HL-60 (cell line): ENCODE measurements at regions not wholly inside any gene's neighbourhood (a gene's known extent, or its start where the extent isn't known, plus 50 kb on each side); places are given as distances from the start of the nearest gene placed in this dataset.

Experiments
- CTCF ChIP-seq: IDR thresholded peaks from one replicate; pipeline ENCODE4 v1.5.1; 2011; ENCODE audit warnings: low read length, control low read depth, inconsistent platforms; ENCODE audit not compliant: insufficient read depth
- POLR2AphosphoS5 ChIP-seq: IDR thresholded peaks from 2 replicates; pipeline ENCODE4 v1.6.1; 2012; ENCODE audit warnings: low read depth

DNA sequence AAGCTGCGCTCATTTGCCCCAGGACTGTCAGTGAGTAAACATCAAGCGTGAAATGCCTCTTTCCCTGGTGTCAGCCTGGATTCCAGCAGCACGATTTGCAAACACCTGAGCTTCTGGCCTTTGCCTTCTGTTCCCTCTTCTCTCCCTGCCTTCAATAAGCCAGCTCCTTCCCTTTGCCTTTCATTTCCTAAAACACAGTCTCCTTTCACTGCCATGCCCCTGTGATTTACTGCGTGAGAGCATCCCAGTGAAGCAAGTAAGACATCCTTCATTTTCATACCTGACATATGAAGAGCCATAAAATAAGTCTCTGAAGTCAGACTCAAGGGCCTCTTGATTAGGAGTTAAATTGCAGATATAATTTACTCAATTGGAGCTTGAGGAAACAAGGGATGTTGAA, 681.8 kb downstream of the TYW1 start:
- no peak for TF ChIP-seq CTCF
- no peak for TF ChIP-seq POLR2AphosphoS5
